Pancreas (tissue), 10 donors: ENCODE measurements at regions not wholly inside any gene's neighbourhood (a gene's known extent, or its start where the extent isn't known, plus 50 kb on each side); places are given as distances from the start of the nearest gene placed in this dataset.

Source experiments
- ATAC-seq, 4 donors: fragments of 200-7000 bp; cut with Tn5 transposase; one replicate each; pipeline versions ENCODE4 v1.8.0 to v1.9.1; 2020; ENCODE audit warnings: mild to moderate bottlenecking in 4 of 4, moderate library complexity in 4 of 4
- DNase-seq, 6 donors: peaks; one replicate each; pipeline ENCODE4 v3.0.0-alpha.2; 2020
- FAIRE-seq: peaks from 2 replicates; lab custom pipeline; 2012; peaks lifted over from hg19 to GRCh38; lab: Jason Lieb, UNC
- H3K27ac ChIP-seq, 4 donors: fragments of 200-600 bp; sonication (generic); 1 replicate in 3 of 4; 2 replicates in 1 of 4; pipeline versions ENCODE4 v1.5.0 to v1.8.0; 2020
- H3K27me3 ChIP-seq, 4 donors: fragments of 200-600 bp; one replicate each; pipeline ENCODE4 v1.8.0; 2021
- H3K36me3 ChIP-seq, 3 donors: fragments of 200-600 bp; sonication (generic) in 1 of 3; one replicate each; pipeline versions ENCODE4 v1.5.0 to v1.8.0; 2020 to 2021
- H3K4me1 ChIP-seq, 3 donors: fragments of 200-600 bp; one replicate each; pipeline ENCODE4 v1.8.0; 2021
- H3K4me3 ChIP-seq, 4 donors: fragments of 200-600 bp; sonication (generic) in 2 of 4; one replicate each; pipeline versions ENCODE4 v1.5.0 to v1.8.0; 2020 to 2021
- H3K9me3 ChIP-seq, 4 donors: fragments of 200-600 bp; one replicate each; pipeline ENCODE4 v1.8.0; 2021
- WGBS, 2 donors: extraction: QIAGEN DNeasy Blood & Tissue Kit; methylation state at CpG; one replicate each; pipeline ENCODE4 v1.1.7; 2013; 5-methylcytosine and 5-hydroxymethylcytosine counted together
- intact Hi-C, 3 donors: fragments of 100-400 bp; cut with DNase I; formaldehyde crosslinking; loops; one replicate each; pipeline versions ENCODE4 v1.11.1 to v1.14.2; 2022
- TF ChIP-seq, protein P1 (sequence below), 4 donors: fragments of 200-600 bp; sonication (generic) in 3 of 4; IDR thresholded peaks; one replicate each; pipeline versions ENCODE4 v1.5.0 to v1.8.0; 2021; ENCODE audit warnings: antibody characterized with exemption in 4 of 4
- donor health status: healthy with polysubstance abuse.
- donor health status: DM: no; HTN: no; CAD: no; lungs with moderate emphysema.
- donor health status: DM: no; HTN: no; CAD: no.
- donor health status: control.
- donor health status: control.
- donor health status: Bipolar disorder and iron deficiency.
- donor health status: DM: yes; HTN: yes; CAD: no.
- donor health status: DM: no; HTN: no; CAD: no.
- donor health status: DM: no; HTN: no; CAD: no.
- donor health status: DM: yes; HTN: yes; CAD: no.

DNA sequence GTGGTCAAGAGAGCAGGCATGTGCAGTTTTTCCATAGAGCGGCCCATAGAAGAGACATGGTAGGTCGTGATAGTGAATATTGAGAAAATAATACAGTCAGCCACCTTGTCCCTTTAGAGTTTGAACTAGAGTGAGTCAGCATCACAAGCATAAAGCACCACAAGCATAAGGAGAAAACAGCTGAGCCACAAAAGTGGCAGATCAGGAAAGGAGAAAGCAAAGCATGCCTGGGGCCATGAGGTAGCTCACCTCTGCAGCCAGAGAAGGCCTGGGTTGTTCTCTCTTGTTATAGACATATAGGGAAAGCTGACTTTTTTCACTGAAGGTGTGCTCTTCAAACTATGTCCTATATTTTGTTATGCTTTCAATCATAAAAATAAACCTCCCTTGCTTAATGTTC, 879.0 kb downstream of the DSC3 start:
- intact Hi-C loops, result no loop called here
- 80 to 90% methylated on average over 2 of the region's 2 CpGs for WGBS, 2 donors
- ATAC-seq (no peak), FAIRE-seq (no peak), DNase-seq (no peak)
- Histone ChIP-seq H3K4me1 (no peaks in the 10 kb centered on the region), H3K27ac (no peak overlapping the region), H3K27me3 (no peaks in the 10 kb centered on the region), H3K4me3 (no peak overlapping the region), H3K36me3 (no peaks in the 10 kb centered on the region), H3K9me3 (no peaks in the 10 kb centered on the region)
- TF ChIP-seq, protein P1, sequence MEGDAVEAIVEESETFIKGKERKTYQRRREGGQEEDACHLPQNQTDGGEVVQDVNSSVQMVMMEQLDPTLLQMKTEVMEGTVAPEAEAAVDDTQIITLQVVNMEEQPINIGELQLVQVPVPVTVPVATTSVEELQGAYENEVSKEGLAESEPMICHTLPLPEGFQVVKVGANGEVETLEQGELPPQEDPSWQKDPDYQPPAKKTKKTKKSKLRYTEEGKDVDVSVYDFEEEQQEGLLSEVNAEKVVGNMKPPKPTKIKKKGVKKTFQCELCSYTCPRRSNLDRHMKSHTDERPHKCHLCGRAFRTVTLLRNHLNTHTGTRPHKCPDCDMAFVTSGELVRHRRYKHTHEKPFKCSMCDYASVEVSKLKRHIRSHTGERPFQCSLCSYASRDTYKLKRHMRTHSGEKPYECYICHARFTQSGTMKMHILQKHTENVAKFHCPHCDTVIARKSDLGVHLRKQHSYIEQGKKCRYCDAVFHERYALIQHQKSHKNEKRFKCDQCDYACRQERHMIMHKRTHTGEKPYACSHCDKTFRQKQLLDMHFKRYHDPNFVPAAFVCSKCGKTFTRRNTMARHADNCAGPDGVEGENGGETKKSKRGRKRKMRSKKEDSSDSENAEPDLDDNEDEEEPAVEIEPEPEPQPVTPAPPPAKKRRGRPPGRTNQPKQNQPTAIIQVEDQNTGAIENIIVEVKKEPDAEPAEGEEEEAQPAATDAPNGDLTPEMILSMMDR (IDR thresholded peaks at IDR 0.05), result no peak

DNA sequence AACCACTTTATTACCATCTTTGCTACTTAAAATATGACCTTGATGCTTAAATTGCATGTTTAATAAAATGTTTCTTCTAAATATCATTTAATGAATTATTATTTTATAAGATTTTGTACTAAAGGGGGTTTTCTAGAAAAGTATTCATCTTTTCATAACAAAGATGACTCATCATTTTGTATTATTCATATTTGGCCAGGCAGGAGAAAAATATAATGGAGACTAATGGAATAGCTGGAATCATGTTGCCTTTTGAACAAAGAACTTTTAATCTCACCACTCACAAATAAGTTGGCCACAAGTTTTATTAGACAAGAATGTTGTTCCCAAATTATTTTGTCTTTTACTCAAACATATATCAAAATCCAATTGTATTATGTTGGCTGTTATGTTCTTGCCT, 882.4 kb downstream of the DSC3 start:
- Histone ChIP-seq H3K27me3 (no peaks in the 10 kb centered on the region), H3K36me3 (no peaks in the 10 kb centered on the region), H3K4me1 (no peaks in the 10 kb centered on the region), H3K9me3 (no peaks in the 10 kb centered on the region), H3K4me3 (no peak overlapping the region), H3K27ac (no peak overlapping the region)
- intact Hi-C loops, result no loop called here
- DNase-seq (no peak), ATAC-seq (no peak), FAIRE-seq (no peak)
- TF ChIP-seq, protein P1 (IDR thresholded peaks at IDR 0.05), result no peak

DNA sequence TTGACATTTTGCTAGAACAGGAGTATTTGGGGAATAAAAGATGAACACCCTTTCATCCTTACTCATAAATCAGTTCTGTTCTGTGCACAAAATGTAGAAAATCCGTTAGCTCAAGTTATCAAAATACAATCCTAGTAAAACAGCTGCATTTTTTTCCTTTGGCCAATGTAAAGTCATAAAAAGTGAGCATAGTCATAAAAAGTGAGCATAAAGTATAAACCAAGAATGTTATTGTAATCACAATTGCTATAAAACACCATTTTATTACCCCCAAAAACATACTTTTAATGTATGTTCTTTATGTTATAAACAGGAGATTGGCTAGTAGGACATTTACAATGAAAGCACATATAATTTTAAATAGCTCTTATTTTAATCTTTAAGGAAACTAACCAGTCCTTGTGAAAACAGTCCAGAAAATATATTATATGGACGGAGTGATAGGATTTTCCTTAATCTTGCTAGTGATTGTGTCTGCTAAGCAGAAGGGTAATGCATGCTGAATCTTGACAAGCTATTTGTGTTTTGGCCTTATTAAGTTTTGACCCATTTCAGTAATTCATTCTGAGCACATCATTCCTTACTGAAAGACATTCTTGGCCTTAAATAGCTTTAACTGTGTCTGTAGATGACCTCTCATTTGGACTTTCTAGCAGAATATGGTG, 891.8 kb downstream of the DSC3 start:
- H3K36me3 ChIP-seq, result no peaks in the 10 kb centered on the region
- H3K27ac ChIP-seq, result no peak overlapping the region
- peaks cover 0 to 6% (median 0%) of the 10 kb centered on the region in 3 donors for H3K4me1 ChIP-seq
- ATAC-seq, result no peak
- H3K4me3 ChIP-seq, result no peak overlapping the region
- H3K27me3 ChIP-seq, result no peaks in the 10 kb centered on the region
- intact Hi-C loops, result no loop called here
- TF ChIP-seq, protein P1 (IDR thresholded peaks at IDR 0.05), result no peak
- H3K9me3 ChIP-seq, result no peaks in the 10 kb centered on the region
- no peak for DNase-seq
- FAIRE-seq, result no peak
- 62 to 68% methylated on average over 2 of the region's 2 CpGs for WGBS, 2 donors

DNA sequence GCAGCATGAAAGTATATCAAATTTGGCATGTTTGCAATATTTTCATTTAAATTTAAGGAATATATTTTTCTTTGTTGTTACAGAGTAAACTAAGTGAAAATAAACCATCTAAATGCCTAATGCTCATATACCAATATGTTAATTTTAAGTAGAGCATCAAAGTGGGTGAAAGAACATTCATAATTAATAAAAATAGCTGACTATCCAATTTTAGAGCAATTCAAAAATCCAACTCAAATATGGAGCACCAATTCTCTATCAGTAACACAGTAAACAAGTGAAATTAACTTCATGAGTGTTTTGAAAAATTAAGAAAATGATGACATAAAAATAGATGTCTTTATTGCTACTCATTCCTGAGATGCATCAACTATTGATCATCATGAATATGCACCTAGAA, 893.0 kb downstream of the DSC3 start:
- intact Hi-C loops, result no loop called here
- TF ChIP-seq, protein P1 (IDR thresholded peaks at IDR 0.05), result no peak
- FAIRE-seq (no peak), ATAC-seq (no peak), DNase-seq (no peak)
- no peaks in the 10 kb centered on the region for H3K27me3 ChIP-seq
- H3K4me3 ChIP-seq, result no peak overlapping the region
- peaks cover 0 to 6% (median 0%) of the 10 kb centered on the region in 3 donors for H3K4me1 ChIP-seq
- no peaks in the 10 kb centered on the region for H3K36me3 ChIP-seq
- no peaks in the 10 kb centered on the region for H3K9me3 ChIP-seq
- H3K27ac ChIP-seq, result no peak overlapping the region

DNA sequence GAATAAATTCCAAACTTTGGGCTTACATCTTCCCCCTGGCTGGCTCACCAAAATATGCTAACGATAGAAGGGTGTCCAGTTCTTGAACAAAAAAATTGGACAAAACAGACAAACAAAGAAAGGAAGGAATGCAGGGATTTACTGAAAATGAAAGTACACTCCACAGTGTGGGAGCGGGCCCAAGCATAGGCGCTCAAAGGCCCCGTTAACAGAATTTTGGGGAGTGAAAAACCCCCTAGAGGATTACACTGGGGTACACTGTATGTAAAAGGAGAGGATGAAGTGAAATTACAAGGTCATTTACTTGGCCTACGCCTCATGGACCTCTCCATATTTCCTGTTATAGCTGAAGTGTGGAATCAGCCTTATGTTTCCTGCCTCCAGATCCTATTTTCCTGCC, 899.7 kb downstream of the DSC3 start:
- Histone ChIP-seq H3K27me3 (no peaks in the 10 kb centered on the region), H3K4me1 (peaks cover 0 to under 1% (median 0%) of the 10 kb centered on the region in 3 donors), H3K36me3 (no peaks in the 10 kb centered on the region), H3K27ac (no peak overlapping the region), H3K9me3 (no peaks in the 10 kb centered on the region), H3K4me3 (no peak overlapping the region)
- FAIRE-seq (no peak), ATAC-seq (no peak), DNase-seq (no peak)
- TF ChIP-seq, protein P1 (IDR thresholded peaks at IDR 0.05), result no peak
- intact Hi-C loops, result no loop called here
- 82 to 91% methylated on average over 5 of the region's 5 CpGs for WGBS, 2 donors
